BLaER1 treated with 17β-estradiol and CSF1 and Interleukin-3, amounts not matched to agents 10 nM and 100 nM (cell line): ENCODE measurements at regions not wholly inside any gene's neighbourhood (a gene's known extent, or its start where the extent isn't known, plus 50 kb on each side); places are given as distances from the start of the nearest gene placed in this dataset.

Source experiments
- H3K27ac ChIP-seq, 11 experiments: shearing (Covaris generic); formaldehyde crosslinking; 2 replicates each; pipeline ENCODE4 v1.8.1; 2022
- H3K27me3 ChIP-seq, 11 experiments: shearing (Covaris generic); formaldehyde crosslinking; 2 replicates each; pipeline ENCODE4 v1.8.1; 2022
- H3K36me3 ChIP-seq, 11 experiments: shearing (Covaris generic); formaldehyde crosslinking; 2 replicates each; pipeline ENCODE4 v1.8.1; 2022
- H3K4me1 ChIP-seq, 10 experiments: shearing (Covaris generic); formaldehyde crosslinking; 2 replicates each; pipeline ENCODE4 v1.8.1; 2022
- H3K4me2 ChIP-seq, 11 experiments: shearing (Covaris generic); formaldehyde crosslinking; 2 replicates each; pipeline ENCODE4 v1.8.1; 2022
- H3K4me3 ChIP-seq, 10 experiments: shearing (Covaris generic); formaldehyde crosslinking; 2 replicates each; pipeline ENCODE4 v1.8.1; 2022
- H3K9ac ChIP-seq, 11 experiments: shearing (Covaris generic); formaldehyde crosslinking; 2 replicates each; pipeline ENCODE4 v1.8.1; 2022
- H3K9me3 ChIP-seq, 11 experiments: shearing (Covaris generic); formaldehyde crosslinking; replicated peaks in 1 of 11; 2 replicates each; pipeline ENCODE4 v1.8.1; 2022
- H4K20me1 ChIP-seq, 11 experiments: shearing (Covaris generic); formaldehyde crosslinking; 2 replicates each; pipeline ENCODE4 v1.8.1; 2022
- Cebpa-rat ChIP-seq, 11 experiments: shearing (Covaris generic); IDR thresholded peaks; 2 replicates each; pipeline ENCODE4 v1.8.1; 2022

- TF ChIP-seq Cebpa-rat (IDR thresholded peaks at IDR 0.05) = no peak
- Histone ChIP-seq H3K27me3 (no peaks in the 10 kb centered on the region), H3K27ac (no peak overlapping the region), H3K4me3 (no peak overlapping the region), H3K9me3 (peaks cover 0 to 13% (median 0%) of the 10 kb centered on the region in 11 experiments; a peak in 4 of 22 replicates), H3K36me3 (no peaks in the 10 kb centered on the region), H4K20me1 (no peaks in the 10 kb centered on the region), H3K4me1 (peaks cover 0 to 8% (median 0%) of the 10 kb centered on the region in 10 experiments; a peak in 3 of 20 replicates), H3K4me2 (no peak overlapping the region), H3K9ac (no peak overlapping the region)
These were observed 65.5 kb upstream of the FAM216B start for GRCh38 chr13:42715909-42716308.

GRCh38 chr13:42717176-42717575 lies 64.2 kb upstream of the FAM216B start:
- Histone ChIP-seq H3K4me1 (peaks cover 0 to 8% (median 0%) of the 10 kb centered on the region in 10 experiments; a peak in 3 of 20 replicates), H3K4me2 (no peak overlapping the region), H3K27me3 (no peaks in the 10 kb centered on the region), H3K36me3 (no peaks in the 10 kb centered on the region), H3K9me3 (peaks cover 0 to 13% (median 0%) of the 10 kb centered on the region in 11 experiments; a peak in 4 of 22 replicates), H3K9ac (no peak overlapping the region), H3K4me3 (no peak overlapping the region), H3K27ac (no peak overlapping the region), H4K20me1 (no peaks in the 10 kb centered on the region)
- TF ChIP-seq Cebpa-rat (IDR thresholded peaks at IDR 0.05) = no peak

- H3K36me3 ChIP-seq = no peaks in the 10 kb centered on the region
- H3K9me3 ChIP-seq = peaks cover 0 to 13% (median 0%) of the 10 kb centered on the region in 11 experiments; a peak in 3 of 22 replicates
- no peak overlapping the region for H3K4me2 ChIP-seq
- peaks cover 0 to 8% (median 0%) of the 10 kb centered on the region in 10 experiments; a peak in 3 of 20 replicates for H3K4me1 ChIP-seq
- peak overlapping the region in 3 of 11 experiments; percentile 4 to 33 (median 30); a peak in 2 of 22 replicates for H3K27ac ChIP-seq
- TF ChIP-seq Cebpa-rat (IDR thresholded peaks at IDR 0.05) = peak in 3 of 11 experiments; percentile 39 to 52 (median 51); a peak in 4 of 22 replicates
- no peak overlapping the region for H3K4me3 ChIP-seq
- H3K27me3 ChIP-seq = no peaks in the 10 kb centered on the region
- no peaks in the 10 kb centered on the region for H4K20me1 ChIP-seq
- no peak overlapping the region for H3K9ac ChIP-seq
These were observed 61.1 kb upstream of the FAM216B start for GRCh38 chr13:42720113-42720857.

- peaks cover 0 to 13% (median 0%) of the 10 kb centered on the region in 11 experiments; a peak in 3 of 22 replicates for H3K9me3 ChIP-seq
- peak overlapping the region in 3 of 11 experiments; percentile 4 to 33 (median 30); a peak in 2 of 22 replicates for H3K27ac ChIP-seq
- H3K36me3 ChIP-seq = no peaks in the 10 kb centered on the region
- no peak overlapping the region for H3K9ac ChIP-seq
- H4K20me1 ChIP-seq = no peaks in the 10 kb centered on the region
- no peak overlapping the region for H3K4me3 ChIP-seq
- no peaks in the 10 kb centered on the region for H3K27me3 ChIP-seq
- TF ChIP-seq Cebpa-rat (IDR thresholded peaks at IDR 0.05) = no peak
- H3K4me2 ChIP-seq = no peak overlapping the region
- H3K4me1 ChIP-seq = peaks cover 0 to 8% (median 0%) of the 10 kb centered on the region in 10 experiments; a peak in 3 of 20 replicates
These were observed 60.5 kb upstream of the FAM216B start for GRCh38 chr13:42720858-42721219.

- Histone ChIP-seq H3K9me3 (peaks cover 0 to 21% (median 3%) of the 10 kb centered on the region in 11 experiments; a peak in 4 of 22 replicates), H3K4me3 (no peak overlapping the region), H3K4me1 (peaks cover 0 to 8% (median 0%) of the 10 kb centered on the region in 10 experiments; a peak in 3 of 20 replicates), H3K36me3 (no peaks in the 10 kb centered on the region), H4K20me1 (no peaks in the 10 kb centered on the region), H3K9ac (no peak overlapping the region), H3K27me3 (no peaks in the 10 kb centered on the region), H3K27ac (no peak overlapping the region), H3K4me2 (no peak overlapping the region)
- TF ChIP-seq Cebpa-rat (IDR thresholded peaks at IDR 0.05) = peak in 5 of 11 experiments; percentile 11 to 78 (median 35); a peak in 7 of 22 replicates
These were observed 58.4 kb upstream of the FAM216B start for GRCh38 chr13:42722883-42723539.

GRCh38 chr13:42728507-42729180 lies 52.7 kb upstream of the FAM216B start:
- TF ChIP-seq Cebpa-rat (IDR thresholded peaks at IDR 0.05) = no peak
- Histone ChIP-seq H3K9ac (no peak overlapping the region), H3K4me1 (no peaks in the 10 kb centered on the region), H3K9me3 (peaks cover 0 to 9% (median 0%) of the 10 kb centered on the region in 11 experiments; a peak in 4 of 22 replicates), H3K4me3 (no peak overlapping the region), H3K27ac (no peak overlapping the region), H3K36me3 (no peaks in the 10 kb centered on the region), H3K27me3 (no peaks in the 10 kb centered on the region), H4K20me1 (no peaks in the 10 kb centered on the region), H3K4me2 (no peak overlapping the region)

- Histone ChIP-seq H3K4me1 (no peaks in the 10 kb centered on the region), H3K4me3 (no peak overlapping the region), H3K27me3 (no peaks in the 10 kb centered on the region), H3K9ac (no peak overlapping the region), H3K4me2 (no peak overlapping the region), H4K20me1 (no peaks in the 10 kb centered on the region), H3K9me3 (peaks cover 0 to 9% (median 0%) of the 10 kb centered on the region in 11 experiments; a peak in 4 of 22 replicates), H3K27ac (no peak overlapping the region), H3K36me3 (no peaks in the 10 kb centered on the region)
- no peak for TF ChIP-seq Cebpa-rat (IDR thresholded peaks at IDR 0.05)
These were observed 51.5 kb upstream of the FAM216B start for GRCh38 chr13:42729857-42730402.
